Activated CD4-positive, alpha-beta T cell treated with anti-CD3 and anti-CD28 coated beads for 1 hour (primary cell): ENCODE measurements at regions not wholly inside any gene's neighbourhood (a gene's known extent, or its start where the extent isn't known, plus 50 kb on each side); places are given as distances from the start of the nearest gene placed in this dataset.
"Not testable (repeated sequence)": the region's sequence is repeated elsewhere in the genome, so short reads cannot be mapped to it uniquely, and the experiment has no call there.

Experiments used
- DNase-seq: peaks from one replicate; pipeline ENCODE4 v3.0.0-alpha.2; 2020

DNA sequence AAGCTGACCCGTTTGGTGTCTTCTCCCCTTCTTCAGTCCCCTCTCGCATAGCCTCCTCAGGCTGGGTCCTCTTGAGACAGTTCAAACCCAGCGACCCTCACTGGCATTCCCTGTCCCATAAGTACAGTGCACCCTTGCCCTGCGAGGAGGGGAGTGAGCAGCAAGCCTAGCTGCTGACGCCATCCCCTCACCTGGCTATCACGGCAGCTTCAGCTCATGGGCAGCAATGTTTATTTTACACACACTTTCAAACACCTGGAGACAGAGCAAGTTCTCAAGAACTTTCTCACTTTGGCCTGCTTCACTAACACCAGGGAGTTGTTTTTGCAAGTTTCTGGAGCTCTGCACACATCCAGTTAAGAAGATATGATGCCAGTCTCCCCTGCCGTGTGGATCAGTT, 189.6 kb upstream of the E2F8 start:
- no peak for DNase-seq

DNA sequence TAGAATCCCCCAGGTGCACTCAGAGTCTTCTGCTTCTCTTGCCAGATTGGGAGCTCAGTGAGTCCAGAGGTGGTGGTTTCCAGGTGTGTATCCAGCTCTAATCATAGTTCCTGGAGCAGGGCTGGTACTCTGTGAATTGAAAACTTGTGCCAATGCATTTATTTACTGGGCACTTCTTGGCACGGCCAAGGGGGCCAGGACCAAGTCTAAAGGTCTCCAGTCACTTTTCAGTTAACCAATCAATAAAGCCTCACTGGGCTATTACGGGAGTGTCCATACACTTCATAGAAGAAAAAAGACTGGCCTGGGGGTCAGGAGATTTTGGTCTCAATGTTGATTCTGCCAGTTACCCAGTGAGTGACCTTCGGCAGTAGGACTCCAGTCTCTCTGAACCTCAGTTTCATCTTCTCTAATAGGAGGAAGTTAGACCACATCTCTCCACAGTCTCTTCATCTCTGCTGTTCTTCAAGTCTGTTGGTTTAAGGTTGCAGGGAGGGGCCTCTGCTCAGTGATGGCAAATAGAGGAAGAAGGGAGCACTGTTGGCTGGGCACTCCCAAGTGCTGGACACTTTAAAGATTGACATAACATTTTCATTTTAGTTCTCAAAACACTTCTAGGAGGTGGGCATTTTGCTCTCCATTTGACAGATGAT, 188.5 kb upstream of the E2F8 start:
- DNase-seq = no peak

DNA sequence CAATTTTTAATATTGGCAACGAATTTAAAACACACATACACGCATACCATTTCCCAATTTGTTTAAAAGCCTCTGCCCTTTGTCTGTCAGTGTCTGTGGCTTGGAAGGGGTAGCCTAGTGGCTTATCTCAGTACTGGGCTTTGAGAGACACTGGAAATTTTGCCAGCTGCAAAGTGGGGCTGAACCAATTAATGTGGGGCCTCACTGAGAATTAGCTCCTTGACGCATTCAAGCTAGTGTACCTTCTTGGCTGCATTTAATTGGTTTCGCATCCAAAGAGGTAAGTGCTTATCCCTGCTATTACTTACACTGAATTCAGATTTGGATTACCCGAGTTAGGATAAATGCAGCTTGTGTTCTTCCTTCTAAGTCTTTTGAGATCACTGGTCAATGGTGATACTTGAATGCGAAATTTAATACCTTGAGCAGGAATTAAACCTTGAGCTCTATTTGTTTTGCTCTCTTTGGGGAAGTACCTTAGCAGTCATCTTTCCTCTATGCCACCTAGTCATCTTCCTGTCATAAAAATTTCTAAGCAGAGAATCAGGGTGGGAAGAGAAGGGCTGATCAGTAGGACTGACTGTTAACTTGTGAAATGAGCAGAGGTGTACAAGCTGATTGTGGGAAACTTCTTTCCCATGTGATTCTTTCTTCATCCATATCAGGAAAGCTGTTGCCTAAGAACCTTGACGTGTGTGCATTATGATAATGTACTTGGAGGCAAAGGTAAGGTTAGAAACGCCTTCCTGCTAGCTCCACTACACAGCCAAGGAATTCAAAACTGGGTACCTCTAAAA, 187.7 kb upstream of the E2F8 start:
- DNase-seq = no peak

DNA sequence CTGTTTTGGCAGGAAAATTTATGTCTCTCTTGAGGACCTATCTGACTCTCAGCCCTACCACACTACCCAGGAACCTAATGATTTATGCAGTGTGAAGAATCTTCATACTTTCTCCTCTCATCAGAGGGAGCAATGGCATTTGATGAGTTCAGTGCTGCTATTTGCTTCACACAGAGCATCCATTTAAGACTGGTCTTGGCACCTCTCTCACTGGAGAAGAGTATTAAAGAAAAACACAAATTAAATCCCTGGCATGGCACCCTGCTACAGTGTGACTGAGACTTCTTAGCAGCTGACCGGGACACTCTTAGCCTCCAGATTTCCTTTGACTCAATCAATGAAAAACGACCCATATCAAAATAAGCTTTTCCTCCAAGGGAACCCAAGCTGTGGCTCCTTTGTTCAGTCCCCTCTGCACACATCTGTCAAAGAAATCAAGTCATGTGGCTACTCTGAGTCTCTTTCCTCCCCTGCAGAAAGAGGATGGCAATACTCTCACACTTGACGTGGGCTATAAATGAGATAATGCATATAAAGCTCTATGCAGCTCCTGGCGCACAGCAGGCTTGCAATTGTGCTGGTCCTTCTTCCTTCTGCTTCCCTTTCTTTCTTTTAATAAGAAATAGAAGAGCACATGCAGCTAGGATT, 186.1 kb upstream of the E2F8 start:
- DNase-seq = no peak

DNA sequence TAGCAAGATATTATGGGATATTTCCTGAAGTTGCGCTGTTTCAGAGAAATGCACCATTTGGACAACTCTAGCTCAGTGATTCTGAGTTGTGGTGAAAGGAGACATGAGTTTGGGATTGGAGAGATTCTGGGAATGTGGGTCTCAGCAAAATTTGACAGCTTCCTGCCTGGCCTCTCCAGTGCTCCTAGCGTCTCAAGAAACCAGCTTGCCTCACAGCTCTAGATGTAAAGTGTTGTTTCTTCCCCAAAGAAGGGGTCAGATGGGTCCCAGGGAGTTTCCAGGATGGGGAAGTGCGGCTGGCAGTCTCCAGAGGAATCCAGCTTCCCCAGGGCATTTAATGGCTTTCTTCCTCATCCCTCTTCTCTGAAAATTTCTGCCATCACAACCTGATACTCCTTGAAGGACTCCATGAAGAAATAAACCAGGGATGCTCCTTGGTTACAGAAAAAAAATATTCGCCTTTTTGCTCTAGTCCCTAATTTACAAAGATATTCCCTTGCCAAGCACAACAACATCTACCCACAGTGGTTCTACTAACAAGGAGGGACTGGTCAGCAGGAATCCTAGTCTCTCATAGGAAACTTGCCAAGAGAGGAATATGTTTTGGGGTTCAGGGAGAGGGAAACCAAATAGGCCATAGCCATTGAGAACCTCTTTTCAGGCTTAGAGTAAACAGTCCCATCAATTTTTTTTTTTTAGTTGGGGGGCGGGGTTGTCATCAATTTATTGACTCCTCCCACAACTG, 185.4 kb upstream of the E2F8 start:
- DNase-seq = no peak

DNA sequence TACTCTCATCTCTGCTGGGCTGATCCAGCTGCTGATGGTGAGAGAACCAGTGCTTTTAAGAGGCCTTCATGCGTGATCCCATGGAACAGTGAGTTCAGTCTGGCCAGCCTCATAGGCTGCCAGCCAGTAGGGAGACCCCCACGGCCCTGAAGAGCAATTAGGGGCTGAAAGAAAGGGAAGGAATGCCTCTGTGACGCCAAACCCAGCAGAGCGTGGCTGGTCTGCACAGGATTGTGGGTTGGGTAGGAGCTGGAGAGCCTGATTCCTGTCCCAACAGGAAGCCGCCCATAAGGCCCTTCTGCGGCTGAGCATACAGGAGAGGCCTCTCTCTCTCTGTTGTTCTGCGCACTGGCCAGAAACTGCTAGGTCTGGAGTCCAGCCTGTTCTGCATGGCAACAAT, 181.5 kb upstream of the E2F8 start:
- DNase-seq = no peak

DNA sequence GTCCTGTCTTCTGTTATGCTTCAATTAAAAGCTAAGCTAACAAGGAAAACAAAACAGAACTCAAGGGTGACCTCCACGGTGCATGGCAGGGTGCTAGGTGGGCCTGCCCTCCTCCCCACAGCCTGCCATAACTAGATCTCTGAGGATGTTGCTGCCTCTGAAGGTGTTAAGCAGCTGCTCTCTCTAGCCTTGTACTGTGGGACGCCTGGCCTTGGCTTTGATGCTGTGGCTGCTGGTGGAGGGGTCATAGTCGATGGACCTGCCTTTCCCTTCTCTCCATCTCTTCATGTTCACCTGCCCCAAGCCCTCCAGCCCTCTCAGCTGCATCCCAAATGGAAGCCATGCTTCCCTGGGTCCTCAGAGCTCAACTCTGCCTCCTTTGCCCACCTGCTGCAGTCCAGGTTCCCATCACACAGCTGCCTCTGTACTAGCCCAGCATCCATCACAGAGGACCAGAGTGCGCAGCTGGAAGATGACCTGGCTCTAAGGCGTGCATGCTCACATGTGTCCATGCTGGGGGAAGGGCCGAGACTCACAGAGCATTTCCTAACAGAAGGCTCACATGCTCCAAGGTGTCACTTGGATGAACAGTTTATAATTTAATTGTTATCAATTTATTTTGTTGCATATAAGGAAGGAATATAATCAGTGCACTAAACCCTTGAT, 180.3 kb upstream of the E2F8 start:
- DNase-seq = no peak

DNA sequence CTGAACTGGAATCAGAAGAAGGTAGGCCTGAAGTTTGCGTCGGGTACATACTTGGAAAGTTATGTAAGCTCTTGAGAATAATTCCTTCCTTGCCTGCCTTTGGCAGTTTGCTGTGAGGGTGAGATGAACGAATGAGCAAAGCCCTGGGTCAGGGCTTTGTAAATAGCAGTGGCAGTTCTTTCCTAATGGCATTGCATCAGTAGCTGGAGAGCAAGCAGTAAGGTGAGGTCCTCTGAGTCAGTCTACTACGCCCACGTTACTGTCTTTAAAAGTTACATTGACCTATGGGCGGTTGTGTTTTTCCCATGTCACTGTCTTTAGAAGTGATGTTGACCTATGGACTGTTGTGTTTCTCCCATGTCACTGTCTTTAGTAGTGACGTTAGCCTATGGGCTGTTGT, 179.1 kb upstream of the E2F8 start:
- no peak for DNase-seq

DNA sequence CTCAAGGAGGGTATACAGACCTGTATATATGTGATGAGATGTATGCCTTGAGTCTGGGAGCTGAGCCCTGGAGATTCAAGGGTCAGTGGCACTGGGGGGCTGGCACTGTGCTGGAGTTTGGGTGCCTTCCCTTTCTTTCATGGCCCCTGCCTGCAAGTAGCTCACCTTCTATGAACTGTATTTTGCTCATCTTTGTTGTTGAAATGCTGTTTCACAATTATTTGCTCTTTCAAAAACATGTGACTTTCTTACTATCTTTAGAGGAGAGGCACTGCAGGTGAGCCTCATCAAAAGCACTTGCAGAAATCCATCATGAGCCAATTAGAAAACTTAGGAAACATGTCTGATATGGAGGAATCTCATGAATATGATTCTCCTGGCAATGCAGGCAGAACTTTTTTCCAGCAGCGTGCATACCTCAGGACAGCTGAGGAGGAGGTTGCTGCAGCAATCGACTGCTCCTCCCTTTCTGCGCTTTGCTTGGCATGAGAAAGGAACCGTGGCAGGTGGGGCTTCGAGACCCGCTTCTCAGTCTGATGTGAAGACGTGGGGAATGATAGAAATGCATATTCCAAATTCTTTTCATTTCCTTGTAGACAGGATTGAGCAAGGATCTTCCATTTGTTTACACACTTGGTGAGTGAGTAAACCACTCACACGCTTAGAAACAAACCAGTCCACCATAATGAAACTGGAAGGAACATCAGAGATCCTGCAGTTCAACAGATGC, 178.4 kb upstream of the E2F8 start:
- no peak for DNase-seq

DNA sequence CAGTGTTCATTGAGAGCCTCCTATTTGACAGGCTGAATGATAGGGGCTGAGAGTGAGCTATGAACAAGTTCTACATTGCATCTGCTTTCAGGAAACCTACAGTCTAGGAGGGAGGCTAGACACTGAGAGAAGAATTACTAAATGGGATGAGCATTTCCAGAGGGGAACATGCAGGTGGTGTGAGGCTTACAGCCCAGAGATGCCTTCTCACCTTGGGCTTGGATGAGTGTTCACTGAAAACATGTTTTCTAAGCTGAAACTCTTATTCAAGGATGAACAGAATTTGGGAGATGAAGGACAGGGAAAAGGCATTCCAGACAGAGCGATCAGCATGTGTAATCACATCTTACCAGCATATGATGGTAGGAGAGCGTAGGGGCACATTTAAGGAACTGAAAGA, 177.5 kb upstream of the E2F8 start:
- no peak for DNase-seq

DNA sequence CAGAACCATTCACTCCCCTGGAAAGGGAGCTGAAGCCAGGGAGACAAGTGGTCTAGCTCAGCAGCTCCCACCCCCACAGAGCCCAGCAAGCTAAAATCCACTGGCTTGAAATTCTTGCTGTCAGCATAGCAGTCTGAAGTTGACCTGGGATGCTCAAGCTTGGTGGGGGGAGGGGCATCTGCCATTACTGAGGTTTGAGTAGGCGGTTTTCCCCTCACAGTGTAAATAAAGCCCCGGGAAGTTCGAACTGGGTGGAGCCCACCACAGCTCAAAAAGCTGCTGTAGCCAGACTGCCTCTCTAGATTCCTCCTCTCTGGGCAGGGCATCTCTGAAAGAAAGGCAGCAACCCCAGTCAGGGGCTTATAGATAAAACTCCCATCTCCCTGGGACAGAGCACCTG, 171.3 kb upstream of the E2F8 start:
- DNase-seq = not testable (repeated sequence)

DNA sequence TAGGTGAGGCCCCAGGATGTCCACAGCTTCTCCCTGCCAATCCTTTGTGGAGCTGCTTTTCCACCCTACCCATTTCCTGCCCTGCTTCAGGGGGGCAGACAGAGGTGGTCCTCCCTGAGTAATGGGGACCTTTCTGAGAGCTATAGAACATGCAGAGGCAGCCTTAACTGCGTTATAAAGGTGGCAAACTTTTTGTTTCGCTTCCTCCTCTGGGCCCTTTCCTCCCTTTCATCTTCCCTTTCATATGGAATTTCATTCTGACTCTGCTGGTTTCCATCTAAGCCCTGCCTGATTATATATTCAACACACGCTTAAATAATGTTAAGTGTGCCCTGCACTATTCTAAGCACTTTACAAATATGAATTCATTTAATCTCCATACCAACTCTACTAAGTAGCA, 169.3 kb upstream of the E2F8 start:
- no peak for DNase-seq

DNA sequence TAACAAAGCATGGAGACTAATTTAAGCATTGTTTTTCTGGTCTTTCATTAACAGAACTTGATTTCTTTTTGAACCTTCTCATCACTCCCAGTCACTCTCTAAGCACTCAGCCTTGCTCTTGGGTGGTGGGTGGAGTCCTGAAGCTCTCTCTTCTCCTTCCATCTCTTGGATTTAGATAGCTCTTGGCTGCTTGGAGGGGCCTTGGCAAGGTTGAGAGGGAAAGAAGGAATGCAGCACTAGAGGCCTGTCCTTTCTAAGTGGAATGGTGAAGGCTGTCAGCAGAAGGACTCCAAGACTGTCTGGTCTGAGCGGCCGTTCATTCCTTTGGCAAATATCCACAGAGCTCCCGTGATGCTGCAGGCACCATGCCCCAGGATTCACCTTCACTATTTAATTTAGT, 168.6 kb upstream of the E2F8 start:
- no peak for DNase-seq

DNA sequence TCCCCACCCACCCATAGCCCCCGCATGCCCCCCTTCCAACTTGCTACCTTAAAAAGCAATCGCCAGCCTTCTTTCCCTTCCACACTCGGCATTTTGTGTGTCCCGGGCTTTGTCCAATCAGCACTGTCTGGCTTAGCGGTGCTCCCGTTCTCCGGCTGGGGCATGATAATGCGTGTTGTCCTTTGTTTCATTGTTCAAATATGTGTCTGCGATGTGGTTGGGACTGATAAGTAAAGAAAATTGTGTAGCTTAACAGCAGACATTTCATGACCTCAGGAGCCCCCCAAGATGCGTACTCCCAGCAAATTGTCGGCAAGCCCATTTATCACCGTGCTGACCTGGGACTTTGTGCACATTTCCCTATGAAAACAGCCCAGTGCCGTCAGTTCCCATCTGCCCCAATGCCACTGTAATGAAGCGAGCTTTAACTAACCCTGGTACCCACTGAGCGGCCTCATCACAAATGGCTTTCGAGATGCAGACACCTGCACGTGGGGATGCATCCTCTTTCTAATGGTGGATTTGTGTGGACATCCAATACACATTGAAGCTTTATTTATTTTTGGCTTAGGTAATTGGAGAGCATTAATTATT, 167.0 kb upstream of the E2F8 start:
- no peak for DNase-seq

DNA sequence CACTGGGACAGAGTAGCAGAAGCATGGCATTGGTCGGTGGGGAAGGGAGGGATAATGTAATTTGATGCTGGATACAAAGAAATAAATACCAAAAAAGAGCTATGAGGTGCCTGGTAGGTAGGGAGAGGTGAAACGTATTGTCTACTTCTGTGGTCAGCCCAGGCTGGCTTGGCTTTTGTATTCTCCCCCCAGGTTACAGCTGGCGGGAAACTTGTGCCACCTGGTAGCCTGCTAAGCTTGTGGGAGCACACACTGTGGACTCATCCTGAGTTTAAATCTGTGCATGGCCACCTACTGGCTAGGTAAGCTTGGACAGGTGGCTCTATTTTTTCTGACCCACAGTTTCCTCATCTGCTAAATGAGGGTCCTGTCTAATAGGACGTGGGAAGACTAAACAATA, 165.2 kb upstream of the E2F8 start:
- DNase-seq = no peak

DNA sequence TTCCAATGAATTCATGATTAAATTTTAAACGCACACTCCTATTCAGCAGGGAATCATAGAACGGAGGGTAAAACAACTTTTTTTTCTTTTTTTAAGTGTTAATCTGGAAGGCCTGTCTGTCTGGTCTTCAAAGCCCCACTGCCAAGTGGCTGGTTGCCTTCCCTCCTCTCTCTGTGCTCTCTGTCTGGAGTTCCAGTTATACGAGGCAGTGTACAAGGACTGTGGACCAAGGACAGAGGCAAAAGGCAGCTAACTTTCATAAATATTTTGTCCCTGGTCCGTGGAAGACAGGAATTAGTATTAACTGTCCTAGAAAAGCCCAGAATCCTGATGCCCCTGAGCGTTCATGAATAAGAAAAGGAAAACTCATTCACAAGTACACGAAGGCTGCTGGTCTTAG, 164.0 kb upstream of the E2F8 start:
- no peak for DNase-seq

DNA sequence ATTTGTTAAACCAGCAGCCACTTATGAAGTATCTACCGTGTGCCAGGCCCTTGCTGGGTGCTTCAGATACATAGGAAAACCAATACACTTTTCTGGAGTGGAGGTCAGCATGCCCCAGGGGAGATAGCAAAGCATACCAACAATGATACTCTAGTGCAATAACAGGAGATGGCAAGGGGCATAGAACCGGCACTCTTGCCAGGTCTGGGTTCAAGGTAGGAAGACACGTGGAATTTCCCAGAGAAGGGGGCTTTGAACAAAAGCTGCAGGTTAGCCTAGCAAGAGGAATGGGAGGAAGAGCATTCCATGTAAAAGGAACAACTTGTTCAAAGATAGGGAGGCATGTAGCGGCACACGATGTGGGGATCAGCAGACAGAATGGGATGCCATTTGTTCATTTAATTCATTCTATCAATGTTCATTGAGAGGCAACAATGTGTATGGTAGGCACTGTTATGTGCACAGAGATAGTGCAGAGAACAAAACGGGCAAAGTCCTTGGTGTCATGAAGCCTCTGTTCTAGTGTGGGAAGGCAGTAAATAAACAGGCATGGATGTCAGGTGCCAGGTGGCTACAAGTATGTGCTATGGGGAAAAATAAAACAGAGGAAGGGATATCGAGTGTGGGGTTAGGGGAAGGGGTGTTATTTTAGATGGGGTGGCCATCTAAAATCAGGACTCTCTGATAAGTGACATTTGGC, 162.6 kb upstream of the E2F8 start:
- DNase-seq = no peak

DNA sequence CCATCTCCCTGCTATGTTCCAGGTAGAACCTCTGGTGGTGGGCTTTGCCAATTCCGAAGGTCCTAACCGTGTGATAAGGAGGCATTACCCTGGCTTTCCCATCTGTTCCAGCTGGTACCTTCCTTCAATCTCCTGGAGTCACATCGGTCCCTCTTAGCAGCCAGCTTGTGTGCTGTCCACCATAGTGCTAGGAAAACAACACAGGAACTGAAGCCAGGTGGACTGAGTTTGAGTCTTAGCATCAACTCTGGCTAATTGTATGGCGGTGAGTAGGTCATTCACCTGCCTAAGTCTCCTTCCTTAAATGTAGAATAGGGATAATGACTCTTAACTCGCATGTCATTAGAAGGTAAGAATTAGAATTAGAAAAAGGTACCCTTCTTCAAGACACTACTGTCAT, 159.6 kb upstream of the E2F8 start:
- DNase-seq = no peak

DNA sequence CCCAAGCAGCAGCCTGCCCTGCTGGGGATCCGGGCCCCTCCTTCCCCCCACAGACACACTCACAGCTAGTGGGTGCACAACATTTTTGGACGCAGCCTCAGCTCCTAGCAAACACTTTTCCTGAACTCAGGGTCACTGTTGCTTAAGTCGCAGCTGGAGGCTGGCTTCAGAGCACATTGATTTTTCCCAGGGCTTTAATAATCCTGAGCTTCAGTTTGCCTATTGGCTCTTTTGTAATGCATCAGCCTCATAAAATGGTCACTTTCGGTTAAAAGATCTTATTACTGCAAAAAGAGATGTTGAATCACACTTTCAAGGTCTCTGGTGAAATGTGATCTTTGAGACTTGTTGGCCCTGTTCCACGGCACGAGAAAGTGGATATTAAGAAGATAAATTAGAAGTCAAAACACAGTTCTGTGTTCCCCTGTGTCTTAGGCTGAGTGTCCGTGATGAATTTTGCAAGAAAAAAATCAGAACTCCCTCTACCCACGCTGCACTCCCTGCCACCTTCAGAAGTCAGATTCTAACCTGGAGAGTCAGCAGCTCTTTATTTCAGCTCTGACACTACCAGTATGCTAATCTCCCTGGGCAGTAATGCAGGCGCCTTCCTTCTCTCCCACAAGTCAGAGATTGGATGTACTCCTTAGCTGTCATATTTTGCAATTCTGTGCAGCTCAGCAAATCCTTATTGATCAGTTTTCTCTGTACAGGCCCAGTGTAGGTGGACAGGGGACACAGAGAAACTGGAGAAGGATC, 158.2 kb upstream of the E2F8 start:
- DNase-seq = no peak

DNA sequence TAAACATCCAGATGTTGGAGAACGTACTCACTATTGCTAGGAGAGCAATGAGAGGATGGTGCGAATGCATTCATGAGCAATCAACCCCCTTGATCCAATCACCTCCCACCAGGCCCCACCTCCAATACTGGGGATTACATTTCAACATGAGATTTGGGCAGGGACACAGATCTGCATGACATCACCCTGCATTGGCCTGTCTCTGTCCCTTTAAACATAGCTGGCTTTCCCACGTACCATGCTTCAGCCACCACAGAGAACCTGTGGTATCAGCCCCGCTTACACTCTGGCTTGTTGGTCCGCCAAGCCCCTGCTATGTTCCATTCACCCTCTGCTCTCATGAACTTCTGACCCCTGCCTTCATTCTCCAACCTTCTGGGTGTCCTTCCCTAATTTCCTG, 157.5 kb upstream of the E2F8 start:
- DNase-seq = no peak

DNA sequence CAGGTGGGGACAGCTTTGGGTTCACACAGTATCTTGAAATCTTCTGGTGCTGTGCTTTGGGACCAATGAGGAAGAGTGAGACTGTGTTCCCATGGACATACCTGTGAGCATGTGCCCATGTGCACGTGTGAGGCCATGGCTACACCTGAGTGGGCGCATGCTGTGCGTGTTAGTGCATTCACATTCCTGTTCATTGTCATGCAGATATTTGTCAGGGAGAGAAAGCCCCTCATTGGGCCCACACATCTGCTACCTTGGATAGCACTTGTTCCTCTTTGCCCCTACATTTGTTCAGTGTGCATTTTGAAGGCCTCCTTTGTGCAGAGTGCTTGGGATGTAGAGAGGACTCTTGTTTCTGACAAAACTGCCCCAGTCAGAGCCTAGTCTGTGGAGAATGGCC, 154.3 kb upstream of the E2F8 start:
- no peak for DNase-seq
